ENCODE measurements at regions not wholly inside any gene's neighbourhood (a gene's known extent, or its start where the extent isn't known, plus 50 kb on each side); places are given as distances from the start of the nearest gene placed in this dataset.

GRCh38 chr4:10354225-10354624, 103.0 kb downstream of the ZNF518B start:
- no peak for TF ChIP-seq CTCF (IDR thresholded peaks at IDR 0.05)
- TF ChIP-seq POLR2A (IDR thresholded peaks at IDR 0.05) = no peak
